Thymus (tissue), 11 donors: ENCODE measurements at regions not wholly inside any gene's neighbourhood (a gene's known extent, or its start where the extent isn't known, plus 50 kb on each side); places are given as distances from the start of the nearest gene placed in this dataset.
A peak's percentile ranks its signal among the peaks of the same experiment; 100 is the strongest.

Experiments
- DNase-seq, 9 donors: peaks; one replicate each; pipeline ENCODE4 v3.0.0-alpha.2; 2013; ENCODE audit warnings: low spot score in 9 of 9, low read depth in 6 of 9, missing footprints in 1 of 9
- H3K27ac ChIP-seq, 2 donors: one replicate each; pipeline ENCODE4 v1.5.1; 2013; ENCODE audit warnings: control low read depth in 1 of 2, low read depth in 1 of 2, low read length in 1 of 2, mild to moderate bottlenecking in 1 of 2, moderate library complexity in 1 of 2
- H3K27me3 ChIP-seq, 2 donors: one replicate each; pipeline ENCODE4 v1.5.1; 2013; ENCODE audit warnings: low read length in 1 of 2; ENCODE audit not compliant: control insufficient read depth in 2 of 2, insufficient read depth in 1 of 2
- H3K36me3 ChIP-seq, 2 donors: one replicate each; pipeline ENCODE4 v1.5.1; 2013; ENCODE audit warnings: low read length in 1 of 2, mild to moderate bottlenecking in 1 of 2, moderate library complexity in 1 of 2; ENCODE audit not compliant: control insufficient read depth in 2 of 2, insufficient read depth in 2 of 2
- H3K4me1 ChIP-seq, 2 donors: one replicate each; pipeline ENCODE4 v1.5.1; 2013; ENCODE audit warnings: low read length in 2 of 2; ENCODE audit not compliant: control insufficient read depth in 2 of 2, insufficient read depth in 2 of 2
- H3K4me3 ChIP-seq, 2 donors: one replicate each; pipeline ENCODE4 v1.5.1; 2013; ENCODE audit warnings: low read length in 2 of 2, control low read depth in 1 of 2, mild to moderate bottlenecking in 1 of 2
- H3K9me3 ChIP-seq, 2 donors: one replicate each; pipeline ENCODE4 v1.5.1; 2013; ENCODE audit warnings: low read length in 1 of 2, mild to moderate bottlenecking in 1 of 2; ENCODE audit not compliant: control insufficient read depth in 2 of 2, insufficient read depth in 1 of 2
- WGBS: extraction: QIAGEN DNeasy Blood & Tissue Kit; methylation state at CpG from one replicate; pipeline ENCODE4 v1.1.7; 2013; 5-methylcytosine and 5-hydroxymethylcytosine counted together
- donor health status: healthy.

DNA sequence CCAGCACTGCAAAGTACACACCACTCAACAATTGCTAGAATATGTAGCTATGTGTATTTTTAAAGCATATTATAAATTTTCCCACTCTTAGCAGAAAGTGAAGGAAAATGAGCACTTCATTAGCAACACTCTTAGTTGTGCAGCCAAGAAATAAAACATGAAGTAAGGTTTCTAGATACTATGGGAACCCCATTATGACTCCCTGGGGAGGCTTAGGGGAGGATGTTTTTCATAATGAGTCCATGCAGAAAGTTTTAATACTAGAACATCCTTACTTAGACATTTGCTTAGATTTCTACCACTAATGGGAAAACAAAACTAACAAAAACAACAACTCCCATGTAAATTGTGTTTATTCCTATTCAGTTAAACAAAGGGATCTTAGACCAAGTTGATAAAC, 148.4 kb upstream of the HDAC9 start:
- Histone ChIP-seq H3K36me3 (no peaks in the 10 kb centered on the region), H3K27me3 (no peaks in the 10 kb centered on the region), H3K9me3 (no peaks in the 10 kb centered on the region), H3K27ac (no peak overlapping the region), H3K4me1 (no peaks in the 10 kb centered on the region), H3K4me3 (no peak overlapping the region)
- no peak for DNase-seq

DNA sequence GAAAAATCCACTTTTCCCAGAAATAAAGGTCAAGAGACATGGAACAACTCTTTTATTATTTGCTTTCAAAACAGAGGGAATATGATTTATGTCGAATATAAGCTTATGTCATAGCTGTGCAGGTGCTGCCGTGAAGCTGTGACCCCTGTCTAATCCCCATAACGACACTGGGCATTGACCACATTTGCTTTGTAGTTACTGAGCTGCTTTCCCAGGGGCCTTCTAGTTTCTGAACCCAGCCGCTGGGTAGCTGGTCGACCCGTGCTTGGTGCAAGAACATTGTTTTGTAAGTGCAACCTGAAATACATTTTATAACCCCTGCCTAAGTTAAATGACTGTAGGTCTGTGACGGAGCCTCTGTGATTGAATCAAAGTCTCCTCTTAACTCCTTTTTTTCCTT, 144.9 kb upstream of the HDAC9 start:
- Histone ChIP-seq H3K36me3 (no peaks in the 10 kb centered on the region), H3K27me3 (no peaks in the 10 kb centered on the region), H3K4me1 (no peaks in the 10 kb centered on the region), H3K27ac (no peak overlapping the region), H3K9me3 (no peaks in the 10 kb centered on the region), H3K4me3 (no peak overlapping the region)
- no peak for DNase-seq
- 94% methylated on average over 7 of the region's 7 CpGs for WGBS

DNA sequence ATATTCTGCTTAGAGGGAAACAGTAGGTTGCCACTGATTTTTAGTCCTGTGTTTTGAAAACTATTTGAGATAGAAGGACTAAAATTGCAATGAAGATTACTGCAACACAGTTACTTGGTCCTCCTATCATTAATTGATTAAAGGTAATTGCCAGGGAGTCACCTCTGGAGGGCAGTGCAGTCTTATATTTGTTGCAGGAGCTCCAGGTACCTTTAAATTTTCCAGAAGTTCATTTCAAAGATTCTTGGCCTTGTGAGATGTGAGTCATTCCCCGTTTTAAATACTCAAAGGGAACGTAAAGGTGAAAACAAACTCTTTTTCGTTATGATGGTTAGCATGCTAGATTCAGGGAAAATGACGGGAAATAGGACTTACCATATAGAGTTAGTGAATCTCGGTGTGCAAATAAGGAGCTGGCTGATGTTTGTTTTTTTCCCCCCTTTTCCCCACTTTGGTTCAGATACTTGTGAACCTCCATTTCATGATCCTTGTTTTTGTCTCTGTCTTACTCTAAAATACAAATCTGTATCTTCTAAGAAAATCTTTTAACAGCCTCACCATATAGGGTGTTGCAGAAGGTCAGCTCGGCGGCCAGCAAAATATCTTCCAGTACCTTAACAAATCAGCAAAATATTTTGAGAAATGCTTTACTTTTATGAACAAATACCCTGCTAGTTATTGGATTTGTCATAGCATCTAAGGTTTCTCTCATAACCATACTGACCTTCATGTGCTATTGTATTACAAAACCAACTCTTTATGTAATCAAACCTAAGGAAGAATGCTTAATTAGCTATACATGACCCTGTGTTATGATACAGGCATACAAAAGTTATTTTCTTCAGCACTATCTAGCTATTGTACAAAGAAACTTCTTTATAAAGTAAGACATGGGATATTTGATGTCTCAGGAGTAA, 143.0 kb upstream of the HDAC9 start:
- Histone ChIP-seq H3K4me1 (no peaks in the 10 kb centered on the region), H3K4me3 (no peak overlapping the region)
- 87% methylated on average over 7 of the region's 7 CpGs for WGBS

GRCh38 chr7:18353339-18353738, 142.2 kb upstream of the HDAC9 start:
- H3K36me3 ChIP-seq = no peaks in the 10 kb centered on the region
- no peak for DNase-seq
- H3K4me3 ChIP-seq = no peak overlapping the region
- WGBS = 96% methylated on average over 3 of the region's 3 CpGs
- H3K27me3 ChIP-seq = no peaks in the 10 kb centered on the region
- H3K27ac ChIP-seq = no peak overlapping the region
- H3K9me3 ChIP-seq = no peaks in the 10 kb centered on the region
- H3K4me1 ChIP-seq = no peaks in the 10 kb centered on the region

More for the DNA sequence above, 143.0 kb upstream of the HDAC9 start:
- peak in 3 of 9 donors; percentile 5 to 27 (median 16) for DNase-seq
- Histone ChIP-seq H3K27me3 (no peaks in the 10 kb centered on the region), H3K36me3 (no peaks in the 10 kb centered on the region), H3K27ac (no peak overlapping the region), H3K9me3 (no peaks in the 10 kb centered on the region)

GRCh38 chr7:18354108-18355085, 141.2 kb upstream of the HDAC9 start:
- no peak for DNase-seq
- H3K4me3 ChIP-seq = no peak overlapping the region
- H3K27me3 ChIP-seq = no peaks in the 10 kb centered on the region
- whole genome bisulfite sequencing = 90% methylated on average over 6 of the region's 6 CpGs
- H3K9me3 ChIP-seq = no peaks in the 10 kb centered on the region
- H3K36me3 ChIP-seq = no peaks in the 10 kb centered on the region
- no peak overlapping the region for H3K27ac ChIP-seq
- no peaks in the 10 kb centered on the region for H3K4me1 ChIP-seq

DNA sequence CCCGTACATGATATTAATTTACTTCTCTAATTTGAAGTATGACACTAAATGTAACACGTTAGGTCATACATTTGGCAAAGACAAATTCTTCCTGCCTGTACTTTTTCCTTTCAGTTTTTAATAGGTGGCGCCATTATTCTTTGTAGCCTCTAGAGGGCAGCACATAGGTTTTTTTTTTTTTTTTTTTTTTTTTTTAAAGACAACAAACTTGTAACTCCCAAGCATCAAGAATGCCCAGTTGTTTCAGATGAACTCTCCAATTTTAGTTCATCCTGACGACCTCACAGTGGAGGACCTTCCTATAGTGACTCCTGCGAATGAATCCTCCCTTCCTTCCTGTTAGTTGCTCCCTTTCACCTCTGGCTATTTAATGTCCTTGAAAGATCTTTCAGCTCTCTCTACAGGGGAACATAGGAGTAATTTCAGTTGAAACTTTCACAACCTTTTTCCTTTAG, 139.3 kb upstream of the HDAC9 start:
- peak in 6 of 9 donors; percentile 10 to 56 (median 19) for DNase-seq
- Histone ChIP-seq H3K27ac (no peak overlapping the region), H3K36me3 (no peaks in the 10 kb centered on the region), H3K27me3 (no peaks in the 10 kb centered on the region), H3K4me3 (no peak overlapping the region), H3K9me3 (no peaks in the 10 kb centered on the region), H3K4me1 (no peaks in the 10 kb centered on the region)
- WGBS = 7% methylated on average over 5 of the region's 5 CpGs

DNA sequence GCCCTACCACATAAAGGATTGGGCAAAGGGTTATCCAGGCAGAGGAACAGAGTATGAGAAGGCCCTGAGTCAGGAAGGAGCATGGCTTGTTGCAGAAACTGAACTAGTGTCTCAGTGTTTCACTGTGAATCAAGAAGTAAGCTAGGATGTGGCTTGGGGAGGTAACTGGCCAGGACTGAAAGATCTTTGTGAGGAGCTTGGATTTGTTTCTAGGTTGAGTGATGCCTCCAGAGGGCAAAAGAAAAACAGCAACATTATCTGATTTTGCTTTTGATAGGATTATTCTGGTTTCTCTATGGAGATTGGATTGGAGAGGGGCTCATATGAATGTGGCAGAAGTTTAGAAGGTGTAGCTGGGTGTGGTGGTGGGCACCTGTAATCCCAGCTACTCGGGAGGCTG, 137.9 kb upstream of the HDAC9 start:
- Histone ChIP-seq H3K9me3 (no peaks in the 10 kb centered on the region), H3K4me1 (no peaks in the 10 kb centered on the region), H3K27ac (no peak overlapping the region), H3K36me3 (no peaks in the 10 kb centered on the region), H3K4me3 (no peak overlapping the region), H3K27me3 (no peaks in the 10 kb centered on the region)
- no peak for DNase-seq
- WGBS = 89% methylated on average over 1 of the region's 1 CpG

DNA sequence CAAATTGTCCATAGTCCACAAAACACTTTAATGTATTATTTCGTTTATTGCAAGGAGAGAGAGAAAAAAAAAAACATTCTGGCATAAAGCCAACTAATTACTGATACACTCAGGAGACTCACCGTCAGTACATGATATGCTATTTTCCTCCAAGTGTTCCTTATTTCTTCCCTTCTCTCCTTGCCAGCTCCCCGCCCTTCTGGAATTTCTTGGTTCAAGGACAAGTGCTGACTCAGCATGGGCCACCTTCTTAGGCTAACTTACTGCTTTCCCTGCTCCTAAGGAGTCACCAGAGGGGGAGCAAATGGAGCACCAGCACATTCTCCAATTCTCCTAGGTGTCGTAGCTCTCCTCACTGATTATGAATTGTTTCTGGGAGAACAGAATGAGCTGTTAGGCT, 133.8 kb upstream of the HDAC9 start:
- no peak overlapping the region for H3K27ac ChIP-seq
- H3K36me3 ChIP-seq = no peaks in the 10 kb centered on the region
- H3K4me1 ChIP-seq = no peaks in the 10 kb centered on the region
- no peak for DNase-seq
- no peaks in the 10 kb centered on the region for H3K9me3 ChIP-seq
- WGBS = 93% methylated on average over 4 of the region's 4 CpGs
- H3K27me3 ChIP-seq = no peaks in the 10 kb centered on the region
- no peak overlapping the region for H3K4me3 ChIP-seq
